ENCODE measurements at regions not wholly inside any gene's neighbourhood (a gene's known extent, or its start where the extent isn't known, plus 50 kb on each side); places are given as distances from the start of the nearest gene placed in this dataset.

- no peaks in the 10 kb centered on the region for H3K4me1 ChIP-seq (ENCODE audit: control insufficient read depth in 2 of 2, insufficient read depth in 2 of 2, low read length in 1 of 2)
- no peaks in the 10 kb centered on the region for H3K27me3 ChIP-seq (ENCODE audit: control insufficient read depth in 1 of 2, insufficient read depth in 2 of 2, low read length in 2 of 2)
- H3K36me3 ChIP-seq (ENCODE audit: control insufficient read depth in 2 of 2, insufficient read depth in 2 of 2, low read length in 1 of 2), result no peaks in the 10 kb centered on the region
- H3K4me3 ChIP-seq (ENCODE audit: low read depth in 1 of 2, low read length in 2 of 2), result no peak overlapping the region
- no peak overlapping the region for H3K27ac ChIP-seq (ENCODE audit: low read depth in 2 of 2, low read length in 1 of 2)
- WGBS, 2 donors, result 32 to 78% methylated on average over 1 of the region's 1 CpG
- no peaks in the 10 kb centered on the region for H3K9me3 ChIP-seq (ENCODE audit: control insufficient read depth in 2 of 2, insufficient read depth in 1 of 2, low read depth in 1 of 2, low read length in 1 of 2)
Observed at GRCh38 chrX:13398839-13399238, 79.0 kb upstream of the ATXN3L start.

GRCh38 chrX:13397878-13398818, 78.3 kb upstream of the ATXN3L start:
- Histone ChIP-seq H3K4me3 (ENCODE audit: low read depth in 1 of 2, low read length in 2 of 2) (no peak overlapping the region), H3K4me1 (ENCODE audit: control insufficient read depth in 2 of 2, insufficient read depth in 2 of 2, low read length in 1 of 2) (no peaks in the 10 kb centered on the region), H3K27me3 (ENCODE audit: control insufficient read depth in 1 of 2, insufficient read depth in 2 of 2, low read length in 2 of 2) (no peaks in the 10 kb centered on the region), H3K27ac (ENCODE audit: low read depth in 2 of 2, low read length in 1 of 2) (peak overlapping the region in 1 of 2 donors; percentile 41), H3K36me3 (ENCODE audit: control insufficient read depth in 2 of 2, insufficient read depth in 2 of 2, low read length in 1 of 2) (no peaks in the 10 kb centered on the region), H3K9me3 (ENCODE audit: control insufficient read depth in 2 of 2, insufficient read depth in 1 of 2, low read depth in 1 of 2, low read length in 1 of 2) (no peaks in the 10 kb centered on the region)
- 37 to 49% methylated on average over 5 of the region's 5 CpGs for WGBS, 2 donors

GRCh38 chrX:13396924-13397323, 77.1 kb upstream of the ATXN3L start:
- no peaks in the 10 kb centered on the region for H3K36me3 ChIP-seq (ENCODE audit: control insufficient read depth in 2 of 2, insufficient read depth in 2 of 2, low read length in 1 of 2)
- H3K27ac ChIP-seq (ENCODE audit: low read depth in 2 of 2, low read length in 1 of 2), result no peak overlapping the region
- no peaks in the 10 kb centered on the region for H3K27me3 ChIP-seq (ENCODE audit: control insufficient read depth in 1 of 2, insufficient read depth in 2 of 2, low read length in 2 of 2)
- H3K4me3 ChIP-seq (ENCODE audit: low read depth in 1 of 2, low read length in 2 of 2), result no peak overlapping the region
- H3K9me3 ChIP-seq (ENCODE audit: control insufficient read depth in 2 of 2, insufficient read depth in 1 of 2, low read depth in 1 of 2, low read length in 1 of 2), result no peaks in the 10 kb centered on the region
- H3K4me1 ChIP-seq (ENCODE audit: control insufficient read depth in 2 of 2, insufficient read depth in 2 of 2, low read length in 1 of 2), result no peaks in the 10 kb centered on the region

GRCh38 chrX:13389501-13389900, 69.6 kb upstream of the ATXN3L start:
- Histone ChIP-seq H3K9me3 (ENCODE audit: control insufficient read depth in 2 of 2, insufficient read depth in 1 of 2, low read depth in 1 of 2, low read length in 1 of 2) (no peaks in the 10 kb centered on the region), H3K4me1 (ENCODE audit: control insufficient read depth in 2 of 2, insufficient read depth in 2 of 2, low read length in 1 of 2) (no peaks in the 10 kb centered on the region), H3K27me3 (ENCODE audit: control insufficient read depth in 1 of 2, insufficient read depth in 2 of 2, low read length in 2 of 2) (no peaks in the 10 kb centered on the region), H3K27ac (ENCODE audit: low read depth in 2 of 2, low read length in 1 of 2) (no peak overlapping the region), H3K36me3 (ENCODE audit: control insufficient read depth in 2 of 2, insufficient read depth in 2 of 2, low read length in 1 of 2) (no peaks in the 10 kb centered on the region), H3K4me3 (ENCODE audit: low read depth in 1 of 2, low read length in 2 of 2) (no peak overlapping the region)
- 88 to 100% methylated on average over 1 of the region's 1 CpG for WGBS, 2 donors

GRCh38 chrX:13387666-13388494, 68.0 kb upstream of the ATXN3L start:
- 58 to 81% methylated on average over 2 of the region's 2 CpGs for WGBS, 2 donors
- Histone ChIP-seq H3K4me3 (ENCODE audit: low read depth in 1 of 2, low read length in 2 of 2) (no peak overlapping the region), H3K36me3 (ENCODE audit: control insufficient read depth in 2 of 2, insufficient read depth in 2 of 2, low read length in 1 of 2) (no peaks in the 10 kb centered on the region), H3K27ac (ENCODE audit: low read depth in 2 of 2, low read length in 1 of 2) (peak overlapping the region; percentile 31 to 48), H3K9me3 (ENCODE audit: control insufficient read depth in 2 of 2, insufficient read depth in 1 of 2, low read depth in 1 of 2, low read length in 1 of 2) (no peaks in the 10 kb centered on the region), H3K27me3 (ENCODE audit: control insufficient read depth in 1 of 2, insufficient read depth in 2 of 2, low read length in 2 of 2) (no peaks in the 10 kb centered on the region), H3K4me1 (ENCODE audit: control insufficient read depth in 2 of 2, insufficient read depth in 2 of 2, low read length in 1 of 2) (no peaks in the 10 kb centered on the region)

- no peaks in the 10 kb centered on the region for H3K27me3 ChIP-seq (ENCODE audit: control insufficient read depth in 1 of 2, insufficient read depth in 2 of 2, low read length in 2 of 2)
- H3K36me3 ChIP-seq (ENCODE audit: control insufficient read depth in 2 of 2, insufficient read depth in 2 of 2, low read length in 1 of 2), result no peaks in the 10 kb centered on the region
- no peak overlapping the region for H3K27ac ChIP-seq (ENCODE audit: low read depth in 2 of 2, low read length in 1 of 2)
- H3K4me1 ChIP-seq (ENCODE audit: control insufficient read depth in 2 of 2, insufficient read depth in 2 of 2, low read length in 1 of 2), result no peaks in the 10 kb centered on the region
- no peak overlapping the region for H3K4me3 ChIP-seq (ENCODE audit: low read depth in 1 of 2, low read length in 2 of 2)
- no peaks in the 10 kb centered on the region for H3K9me3 ChIP-seq (ENCODE audit: control insufficient read depth in 2 of 2, insufficient read depth in 1 of 2, low read depth in 1 of 2, low read length in 1 of 2)
Observed at GRCh38 chrX:13386636-13387035, 66.8 kb upstream of the ATXN3L start.

- Histone ChIP-seq H3K27ac (ENCODE audit: low read depth in 2 of 2, low read length in 1 of 2) (no peak overlapping the region), H3K4me3 (ENCODE audit: low read depth in 1 of 2, low read length in 2 of 2) (no peak overlapping the region), H3K9me3 (ENCODE audit: control insufficient read depth in 2 of 2, insufficient read depth in 1 of 2, low read depth in 1 of 2, low read length in 1 of 2) (no peaks in the 10 kb centered on the region), H3K27me3 (ENCODE audit: control insufficient read depth in 1 of 2, insufficient read depth in 2 of 2, low read length in 2 of 2) (no peaks in the 10 kb centered on the region), H3K4me1 (ENCODE audit: control insufficient read depth in 2 of 2, insufficient read depth in 2 of 2, low read length in 1 of 2) (no peaks in the 10 kb centered on the region), H3K36me3 (ENCODE audit: control insufficient read depth in 2 of 2, insufficient read depth in 2 of 2, low read length in 1 of 2) (no peaks in the 10 kb centered on the region)
- WGBS, 2 donors, result 79 to 85% methylated on average over 3 of the region's 3 CpGs
Observed at GRCh38 chrX:13386092-13386491, 66.2 kb upstream of the ATXN3L start.

- 77 to 79% methylated on average over 5 of the region's 5 CpGs for WGBS, 2 donors
- no peaks in the 10 kb centered on the region for H3K36me3 ChIP-seq (ENCODE audit: control insufficient read depth in 2 of 2, insufficient read depth in 2 of 2, low read length in 1 of 2)
- H3K27ac ChIP-seq (ENCODE audit: low read depth in 2 of 2, low read length in 1 of 2), result no peak overlapping the region
- no peaks in the 10 kb centered on the region for H3K27me3 ChIP-seq (ENCODE audit: control insufficient read depth in 1 of 2, insufficient read depth in 2 of 2, low read length in 2 of 2)
- no peaks in the 10 kb centered on the region for H3K9me3 ChIP-seq (ENCODE audit: control insufficient read depth in 2 of 2, insufficient read depth in 1 of 2, low read depth in 1 of 2, low read length in 1 of 2)
- no peak overlapping the region for H3K4me3 ChIP-seq (ENCODE audit: low read depth in 1 of 2, low read length in 2 of 2)
- H3K4me1 ChIP-seq (ENCODE audit: control insufficient read depth in 2 of 2, insufficient read depth in 2 of 2, low read length in 1 of 2), result no peaks in the 10 kb centered on the region
Observed at GRCh38 chrX:13383907-13384306, 64.1 kb upstream of the ATXN3L start.

GRCh38 chrX:13381514-13381913, 61.7 kb upstream of the ATXN3L start:
- Histone ChIP-seq H3K4me1 (ENCODE audit: control insufficient read depth in 2 of 2, insufficient read depth in 2 of 2, low read length in 1 of 2) (no peaks in the 10 kb centered on the region), H3K4me3 (ENCODE audit: low read depth in 1 of 2, low read length in 2 of 2) (no peak overlapping the region), H3K27ac (ENCODE audit: low read depth in 2 of 2, low read length in 1 of 2) (no peak overlapping the region), H3K27me3 (ENCODE audit: control insufficient read depth in 1 of 2, insufficient read depth in 2 of 2, low read length in 2 of 2) (no peaks in the 10 kb centered on the region), H3K9me3 (ENCODE audit: control insufficient read depth in 2 of 2, insufficient read depth in 1 of 2, low read depth in 1 of 2, low read length in 1 of 2) (no peaks in the 10 kb centered on the region), H3K36me3 (ENCODE audit: control insufficient read depth in 2 of 2, insufficient read depth in 2 of 2, low read length in 1 of 2) (no peaks in the 10 kb centered on the region)
- 71 to 82% methylated on average over 2 of the region's 2 CpGs for WGBS, 2 donors

All from esophagus (tissue), 2 donors.